Fibroblast of lung (primary cell): ENCODE measurements at regions not wholly inside any gene's neighbourhood (a gene's known extent, or its start where the extent isn't known, plus 50 kb on each side); places are given as distances from the start of the nearest gene placed in this dataset.

Experiments used
- DNase-seq, 2 donors: peaks; one replicate each; pipeline versions ENCODE4 v3.0.0 to v3.0.0-alpha.2; 2010; ENCODE audit warnings: low read depth in 2 of 2
- H2AFZ ChIP-seq: 2 replicates; pipeline ENCODE4 v1.5.1; 2012; ENCODE audit warnings: low read length, control low read depth, inconsistent platforms
- H3K27ac ChIP-seq: 2 replicates; pipeline ENCODE4 v1.5.1; 2011; ENCODE audit warnings: low read length, control low read depth; ENCODE audit not compliant: insufficient read depth
- H3K27me3 ChIP-seq: 2 replicates; pipeline ENCODE4 v1.5.1; 2011; ENCODE audit warnings: mild to moderate bottlenecking, low read length; ENCODE audit not compliant: control insufficient read depth, insufficient read depth
- H3K36me3 ChIP-seq: 2 replicates; pipeline ENCODE4 v1.5.1; 2011; ENCODE audit warnings: low read length; ENCODE audit not compliant: control insufficient read depth, insufficient read depth
- H3K4me1 ChIP-seq: 2 replicates; pipeline ENCODE4 v1.5.1; 2011; ENCODE audit warnings: low read length; ENCODE audit not compliant: control insufficient read depth, insufficient read depth; ENCODE audit errors: extremely low read depth
- H3K4me2 ChIP-seq: 2 replicates; pipeline ENCODE4 v1.5.1; 2011; ENCODE audit warnings: low read length, control low read depth; ENCODE audit not compliant: insufficient read depth; ENCODE audit errors: extremely low read depth
- H3K4me3 ChIP-seq, 4 experiments: fragments of 200-600 bp in 1 of 4; sonication (generic) in 1 of 4; replicated peaks in 1 of 4; 2 replicates each; pipeline ENCODE4 v1.5.1; 2011 to 2016; ENCODE audit warnings: low read length in 4 of 4, low read depth in 3 of 4, mild to moderate bottlenecking in 3 of 4, control low read depth in 2 of 4, inconsistent platforms in 1 of 4, mixed read lengths in 1 of 4; ENCODE audit not compliant: insufficient read depth in 1 of 4; ENCODE audit errors: control extremely low read depth in 1 of 4
- H3K79me2 ChIP-seq: 2 replicates; pipeline ENCODE4 v1.5.1; 2012; ENCODE audit warnings: mild to moderate bottlenecking, low read length, inconsistent platforms; ENCODE audit not compliant: control insufficient read depth, insufficient read depth
- H3K9ac ChIP-seq: 2 replicates; pipeline ENCODE4 v1.5.1; 2011; ENCODE audit warnings: mild to moderate bottlenecking, low read length, control low read depth; ENCODE audit not compliant: insufficient read depth
- H3K9me3 ChIP-seq: 2 replicates; pipeline ENCODE4 v1.5.1; 2012; ENCODE audit warnings: low read depth, low read length; ENCODE audit not compliant: control insufficient read depth, insufficient read depth
- H4K20me1 ChIP-seq: 2 replicates; pipeline ENCODE4 v1.5.1; 2011; ENCODE audit warnings: low read length; ENCODE audit not compliant: control insufficient read depth, insufficient read depth; ENCODE audit errors: extremely low read depth
- CTCF ChIP-seq, 2 donors: IDR thresholded peaks in 1 of 2; conservative IDR thresholded peaks in 1 of 2; 1 replicate in 1 of 2; 2 replicates in 1 of 2; pipeline ENCODE4 v1.5.1; 2011 to 2012; ENCODE audit warnings: low read length in 2 of 2, control low read depth in 1 of 2, inconsistent platforms in 1 of 2, low read depth in 1 of 2, mild to moderate bottlenecking in 1 of 2
- EZH2 ChIP-seq: IDR thresholded peaks from 2 replicates; pipeline ENCODE4 v1.5.1; 2012; ENCODE audit warnings: low read length, control low read depth, mild to moderate bottlenecking; ENCODE audit errors: missing control alignments

- H3K27ac ChIP-seq: no peak overlapping the region
- H2AFZ ChIP-seq: no peak overlapping the region
- DNase-seq: no peak
- H4K20me1 ChIP-seq: no peaks in the 10 kb centered on the region
- H3K4me1 ChIP-seq: no peaks in the 10 kb centered on the region
- no peak overlapping the region for H3K4me3 ChIP-seq
- TF ChIP-seq CTCF (conservative IDR thresholded peaks at IDR 0.05 in 1 of 2, IDR thresholded peaks at IDR 0.05 in 1 of 2; ENCODE audit: low read depth in 1 of 2, low read length in 2 of 2) (no peak), EZH2 (no peak)
- H3K9ac ChIP-seq: no peak overlapping the region
- H3K36me3 ChIP-seq: no peaks in the 10 kb centered on the region
- no peak overlapping the region for H3K4me2 ChIP-seq
- no peaks in the 10 kb centered on the region for H3K9me3 ChIP-seq
- no peaks in the 10 kb centered on the region for H3K27me3 ChIP-seq
- no peaks in the 10 kb centered on the region for H3K79me2 ChIP-seq
Observed at GRCh38 chr11:97354576-97354975, 964.8 kb downstream of the JRKL start.

- no peak for TF ChIP-seq EZH2
- TF ChIP-seq CTCF (conservative IDR thresholded peaks at IDR 0.05 in 1 of 2, IDR thresholded peaks at IDR 0.05 in 1 of 2; ENCODE audit: low read depth in 1 of 2, low read length in 2 of 2): no peak
- Histone ChIP-seq H3K27me3 (no peaks in the 10 kb centered on the region), H3K79me2 (no peaks in the 10 kb centered on the region), H3K36me3 (no peaks in the 10 kb centered on the region), H3K4me1 (no peaks in the 10 kb centered on the region), H2AFZ (no peak overlapping the region), H3K4me3 (no peak overlapping the region), H3K9me3 (no peaks in the 10 kb centered on the region), H3K9ac (no peak overlapping the region), H4K20me1 (no peaks in the 10 kb centered on the region), H3K27ac (no peak overlapping the region), H3K4me2 (no peak overlapping the region)
- no peak for DNase-seq
Observed at GRCh38 chr11:97355230-97355629, 965.4 kb downstream of the JRKL start.

GRCh38 chr11:97356144-97356543 is 966.3 kb downstream of the JRKL start:
- Histone ChIP-seq H2AFZ (no peak overlapping the region), H3K9ac (no peak overlapping the region)

More at GRCh38 chr11:97356144-97356543, 966.3 kb downstream of the JRKL start:
- no peak for DNase-seq
- Histone ChIP-seq H3K4me2 (no peak overlapping the region), H3K27me3 (no peaks in the 10 kb centered on the region), H3K4me3 (no peak overlapping the region), H3K79me2 (no peaks in the 10 kb centered on the region), H3K9me3 (no peaks in the 10 kb centered on the region), H3K27ac (no peak overlapping the region), H4K20me1 (no peaks in the 10 kb centered on the region), H3K4me1 (no peaks in the 10 kb centered on the region), H3K36me3 (no peaks in the 10 kb centered on the region)
- TF ChIP-seq CTCF (conservative IDR thresholded peaks at IDR 0.05 in 1 of 2, IDR thresholded peaks at IDR 0.05 in 1 of 2; ENCODE audit: low read depth in 1 of 2, low read length in 2 of 2): no peak
- no peak for TF ChIP-seq EZH2
